Progenitor cell of endocrine pancreas (in vitro differentiated cells): ENCODE measurements at regions not wholly inside any gene's neighbourhood (a gene's known extent, or its start where the extent isn't known, plus 50 kb on each side); places are given as distances from the start of the nearest gene placed in this dataset.

Experiments used
- DNase-seq: peaks from one replicate; pipeline ENCODE4 v3.0.0; 2021; ENCODE audit warnings: low spot score; ENCODE audit not compliant: unreplicated experiment
- H3K27ac Mint-ChIP-seq: 2 replicates; pipeline ENCODE4 v1.8.0; 2021; ENCODE audit warnings: mild to moderate bottlenecking, moderate library complexity, mixed read lengths
- H3K27me3 Mint-ChIP-seq: 2 replicates; pipeline ENCODE4 v1.8.0; 2021; ENCODE audit warnings: mixed read lengths
- H3K36me3 Mint-ChIP-seq: 2 replicates; pipeline ENCODE4 v1.8.0; 2022; ENCODE audit warnings: mixed read lengths; ENCODE audit not compliant: insufficient read depth
- H3K4me1 Mint-ChIP-seq: 2 replicates; pipeline ENCODE4 v1.8.0; 2021; ENCODE audit warnings: low read depth, mixed read lengths
- H3K4me3 Mint-ChIP-seq: 2 replicates; pipeline ENCODE4 v1.8.0; 2021; ENCODE audit warnings: low read depth, mild to moderate bottlenecking, moderate library complexity, mixed read lengths
- H3K9me3 Mint-ChIP-seq: 2 replicates; pipeline ENCODE4 v1.8.0; 2021; ENCODE audit warnings: low read depth, mixed read lengths
- TF ChIP-seq, protein P1 (sequence below): fragments of 200-600 bp; sonication (generic); IDR thresholded peaks from one replicate; pipeline ENCODE4 v1.5.0; 2021; ENCODE audit warnings: antibody characterized with exemption, mild to moderate bottlenecking; ENCODE audit not compliant: unreplicated experiment

DNA sequence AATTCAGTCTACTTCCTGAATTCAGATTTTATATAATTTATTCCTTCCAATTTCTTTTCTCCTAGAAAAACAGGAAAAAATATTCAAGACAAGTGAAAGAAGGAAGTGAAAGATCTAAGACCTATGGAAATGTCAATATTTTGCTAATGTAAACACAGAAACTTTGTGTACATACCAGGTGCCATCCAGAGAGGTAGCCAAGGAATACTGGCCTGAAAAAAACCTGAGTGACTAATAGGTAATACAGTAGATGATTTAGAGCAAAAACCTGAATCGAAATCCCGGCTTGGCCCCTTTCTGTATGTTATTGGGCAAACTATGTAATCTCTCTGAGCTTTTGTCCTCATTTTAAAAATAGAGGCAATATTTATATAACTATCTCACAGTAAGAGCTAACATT is 59.2 kb upstream of the FSHB start:
- TF ChIP-seq, protein P1, sequence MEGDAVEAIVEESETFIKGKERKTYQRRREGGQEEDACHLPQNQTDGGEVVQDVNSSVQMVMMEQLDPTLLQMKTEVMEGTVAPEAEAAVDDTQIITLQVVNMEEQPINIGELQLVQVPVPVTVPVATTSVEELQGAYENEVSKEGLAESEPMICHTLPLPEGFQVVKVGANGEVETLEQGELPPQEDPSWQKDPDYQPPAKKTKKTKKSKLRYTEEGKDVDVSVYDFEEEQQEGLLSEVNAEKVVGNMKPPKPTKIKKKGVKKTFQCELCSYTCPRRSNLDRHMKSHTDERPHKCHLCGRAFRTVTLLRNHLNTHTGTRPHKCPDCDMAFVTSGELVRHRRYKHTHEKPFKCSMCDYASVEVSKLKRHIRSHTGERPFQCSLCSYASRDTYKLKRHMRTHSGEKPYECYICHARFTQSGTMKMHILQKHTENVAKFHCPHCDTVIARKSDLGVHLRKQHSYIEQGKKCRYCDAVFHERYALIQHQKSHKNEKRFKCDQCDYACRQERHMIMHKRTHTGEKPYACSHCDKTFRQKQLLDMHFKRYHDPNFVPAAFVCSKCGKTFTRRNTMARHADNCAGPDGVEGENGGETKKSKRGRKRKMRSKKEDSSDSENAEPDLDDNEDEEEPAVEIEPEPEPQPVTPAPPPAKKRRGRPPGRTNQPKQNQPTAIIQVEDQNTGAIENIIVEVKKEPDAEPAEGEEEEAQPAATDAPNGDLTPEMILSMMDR: no peak
- no peak overlapping the region for H3K4me3 Mint-ChIP-seq

DNA sequence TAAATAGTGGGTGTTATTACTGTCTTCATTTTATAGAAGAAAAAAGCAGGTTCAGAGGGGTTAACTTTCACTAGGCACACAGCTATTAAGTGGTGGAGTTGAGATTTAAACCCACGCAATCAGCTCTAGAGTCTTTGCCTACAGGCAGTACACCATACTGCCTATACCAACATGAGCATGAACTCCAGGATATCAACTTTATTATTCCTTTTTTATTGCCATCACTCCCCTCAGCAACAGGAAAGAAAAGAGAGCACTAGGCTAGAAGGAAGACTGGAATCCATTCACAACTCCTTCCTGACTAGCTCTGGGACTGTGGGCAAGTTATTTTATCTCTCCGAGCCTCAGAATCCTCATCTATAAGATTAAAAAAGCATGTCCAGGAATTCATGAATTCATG is 58.7 kb upstream of the FSHB start:
- H3K36me3 Mint-ChIP-seq: no peaks in the 10 kb centered on the region
- H3K4me3 Mint-ChIP-seq: no peak overlapping the region

More for the DNA sequence above, 59.2 kb upstream of the FSHB start:
- no peaks in the 10 kb centered on the region for H3K27me3 Mint-ChIP-seq
- no peak for DNase-seq
- H3K9me3 Mint-ChIP-seq: peaks cover 5% of the 10 kb centered on the region
- H3K27ac Mint-ChIP-seq: no peak overlapping the region
- peaks cover 8% of the 10 kb centered on the region for H3K4me1 Mint-ChIP-seq
- H3K36me3 Mint-ChIP-seq: no peaks in the 10 kb centered on the region

DNA sequence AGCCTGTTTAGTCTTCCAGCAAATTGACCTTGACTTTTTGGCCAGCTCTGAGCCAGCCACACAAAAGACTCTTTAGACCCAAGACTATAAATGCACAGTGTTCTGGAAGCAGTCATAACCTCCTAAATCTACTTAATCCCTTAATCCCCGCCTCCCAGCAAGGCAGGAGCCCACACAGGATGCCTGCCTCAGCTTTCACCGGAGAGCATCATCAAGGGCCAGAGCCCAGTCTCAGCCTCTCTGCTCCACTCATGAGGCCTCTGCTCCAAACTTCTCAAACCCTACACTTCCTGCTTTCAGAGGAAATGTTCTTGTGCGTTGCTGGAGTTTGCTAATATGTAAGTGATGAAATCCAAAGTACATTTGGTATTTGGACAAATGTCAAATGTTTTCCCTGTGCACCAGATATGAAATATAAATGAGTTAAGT is 57.9 kb upstream of the FSHB start:
- H3K9me3 Mint-ChIP-seq: peaks cover 16% of the 10 kb centered on the region
- TF ChIP-seq, protein P1: no peak
- no peak for DNase-seq
- H3K27ac Mint-ChIP-seq: no peak overlapping the region
- H3K4me3 Mint-ChIP-seq: no peak overlapping the region
- no peaks in the 10 kb centered on the region for H3K36me3 Mint-ChIP-seq
- peaks cover 8% of the 10 kb centered on the region for H3K4me1 Mint-ChIP-seq
- H3K27me3 Mint-ChIP-seq: no peaks in the 10 kb centered on the region

More for the DNA sequence above, 58.7 kb upstream of the FSHB start:
- Mint-ChIP-seq H3K27ac (no peak overlapping the region), H3K9me3 (peaks cover 10% of the 10 kb centered on the region), H3K4me1 (peaks cover 8% of the 10 kb centered on the region), H3K27me3 (no peaks in the 10 kb centered on the region)
- no peak for DNase-seq
- TF ChIP-seq, protein P1: no peak

DNA sequence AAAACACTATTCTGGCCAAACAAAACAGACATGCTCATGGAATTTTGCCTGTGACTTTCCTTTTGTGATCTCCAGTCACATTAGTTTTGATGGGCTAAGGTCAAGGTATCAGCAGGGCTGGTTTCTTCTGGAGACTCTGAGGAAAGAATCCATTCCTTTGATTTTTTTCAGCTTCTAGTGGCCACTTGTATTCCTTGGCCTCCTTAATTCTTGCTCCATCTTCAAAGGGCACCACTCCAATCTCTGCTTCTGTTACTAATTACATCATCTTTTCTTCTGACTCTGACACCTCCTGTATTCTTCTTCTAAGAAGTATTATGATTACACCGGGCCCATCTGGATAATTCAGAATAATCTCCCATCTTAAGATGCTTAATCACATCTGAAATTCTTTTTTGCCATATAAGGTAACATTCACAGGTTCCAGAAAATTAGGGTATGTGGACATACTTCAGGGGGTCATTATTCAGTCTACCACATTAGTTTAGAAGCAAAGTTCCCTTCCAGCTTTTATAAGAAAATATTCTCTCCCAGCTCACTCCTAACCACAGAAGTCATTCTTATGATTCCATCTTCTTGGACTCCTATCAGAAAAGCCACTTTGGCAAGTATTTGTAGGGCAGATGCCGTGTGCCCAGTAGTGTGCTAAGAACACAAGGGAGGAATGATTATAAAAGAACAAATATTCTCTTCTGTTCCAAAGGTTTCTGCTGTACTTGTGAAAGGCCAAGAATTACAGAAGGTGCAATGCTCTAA is 56.4 kb upstream of the FSHB start:
- H3K9me3 Mint-ChIP-seq: peaks cover 31% of the 10 kb centered on the region
- no peak overlapping the region for H3K4me3 Mint-ChIP-seq
- no peaks in the 10 kb centered on the region for H3K27me3 Mint-ChIP-seq
- no peak overlapping the region for H3K27ac Mint-ChIP-seq
- no peak for DNase-seq
- H3K4me1 Mint-ChIP-seq: peaks cover 8% of the 10 kb centered on the region
- H3K36me3 Mint-ChIP-seq: no peaks in the 10 kb centered on the region
- TF ChIP-seq, protein P1: no peak
